Kidney glomerular epithelial cell (primary cell): ENCODE measurements at regions not wholly inside any gene's neighbourhood (a gene's known extent, or its start where the extent isn't known, plus 50 kb on each side); places are given as distances from the start of the nearest gene placed in this dataset.
"Not testable (repeated sequence)": the region's sequence is repeated elsewhere in the genome, so short reads cannot be mapped to it uniquely, and the experiment has no call there.

ENCODE experiments used
- DNase-seq: peaks from one replicate; lab custom pipeline; 2025; lab: John Stamatoyannopoulos, UW

- DNase-seq: no peak
Measured at GRCh38 chr11:45407226-45407625, 121.1 kb upstream of the SYT13 start.

DNA sequence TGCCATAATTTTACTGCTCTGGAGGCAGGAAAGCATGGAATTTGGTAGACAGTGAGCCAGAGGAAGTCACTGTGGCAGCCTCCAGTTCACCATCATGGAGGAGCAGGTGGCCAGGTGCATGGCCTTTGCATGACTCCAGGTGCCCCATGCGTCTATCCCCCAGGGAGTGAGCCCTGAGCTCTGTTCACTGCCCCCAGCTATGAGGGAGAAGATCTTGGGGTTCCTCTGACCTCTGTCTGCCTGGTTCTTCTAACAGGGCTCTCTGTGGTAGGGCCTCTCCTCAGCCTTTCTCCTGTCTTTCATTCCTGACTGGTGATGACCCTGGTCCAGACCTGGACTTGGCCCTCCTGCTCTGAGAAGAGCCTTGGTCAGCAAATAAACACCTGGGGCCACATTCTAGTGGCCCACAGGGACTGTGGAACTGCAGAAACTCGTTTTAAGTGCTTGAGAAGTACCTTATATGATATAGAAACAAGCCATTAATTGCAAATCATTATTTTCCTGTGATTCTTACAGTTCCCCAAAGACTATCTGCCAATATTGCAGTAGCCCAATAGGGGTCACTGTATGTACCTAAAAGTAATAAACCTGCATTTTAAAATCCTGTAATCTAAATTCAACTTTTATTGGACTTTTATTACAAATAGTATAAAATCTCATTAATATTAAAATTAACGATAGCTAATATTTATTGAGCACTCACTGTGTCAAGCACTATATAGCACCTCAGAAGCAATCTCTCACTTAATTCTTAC lies 120.0 kb upstream of the SYT13 start:
- DNase-seq: no peak

DNA sequence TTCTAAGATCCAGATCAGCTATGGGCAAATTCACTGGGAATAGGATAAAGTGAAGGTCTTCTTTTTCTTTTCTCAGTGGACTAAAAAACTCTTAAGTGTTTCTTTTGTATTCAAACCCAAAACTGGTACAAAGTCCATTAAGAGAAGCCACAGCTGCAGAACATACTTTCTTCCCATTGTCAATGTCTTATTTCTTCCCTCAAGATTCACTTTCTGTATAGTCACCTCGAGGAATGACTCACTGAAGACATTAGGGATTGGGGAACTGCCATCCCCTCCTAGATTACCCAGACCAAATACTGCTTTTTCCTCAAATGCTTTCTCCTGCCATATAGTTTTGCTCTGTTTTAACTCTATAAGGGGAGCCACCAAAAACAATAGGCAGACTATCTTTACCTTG lies 117.4 kb upstream of the SYT13 start:
- not testable (repeated sequence) for DNase-seq

DNA sequence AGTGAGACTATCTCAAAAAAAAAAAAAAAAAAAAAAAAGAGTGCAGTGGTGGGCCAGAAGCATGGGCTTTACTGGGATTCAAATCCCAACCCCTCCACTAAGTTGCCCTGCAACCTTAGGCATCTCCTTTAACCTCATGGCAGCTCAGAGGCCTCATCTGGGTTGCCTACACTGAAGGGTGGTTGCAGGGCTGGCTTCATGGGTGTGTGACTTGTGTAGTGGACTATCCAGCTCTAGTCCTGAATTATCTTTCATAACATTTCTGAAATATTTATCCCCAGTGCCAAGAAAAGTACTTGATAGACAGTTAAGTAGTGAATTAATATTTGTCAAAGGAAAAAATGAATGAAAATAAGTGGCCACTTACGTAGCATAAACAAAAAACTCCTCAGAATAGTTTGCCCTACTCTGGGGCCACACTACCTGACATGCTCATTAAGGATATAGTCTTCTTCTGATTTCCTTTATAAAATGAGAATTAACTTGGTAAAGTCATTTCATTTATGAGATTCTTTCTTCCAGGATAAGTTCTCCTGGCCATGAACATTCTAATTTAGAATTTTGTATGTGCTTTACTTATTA lies 116.0 kb upstream of the SYT13 start:
- DNase-seq: no peak

- no peak for DNase-seq
Measured at GRCh38 chr11:45400591-45400990, 114.5 kb upstream of the SYT13 start.

DNA sequence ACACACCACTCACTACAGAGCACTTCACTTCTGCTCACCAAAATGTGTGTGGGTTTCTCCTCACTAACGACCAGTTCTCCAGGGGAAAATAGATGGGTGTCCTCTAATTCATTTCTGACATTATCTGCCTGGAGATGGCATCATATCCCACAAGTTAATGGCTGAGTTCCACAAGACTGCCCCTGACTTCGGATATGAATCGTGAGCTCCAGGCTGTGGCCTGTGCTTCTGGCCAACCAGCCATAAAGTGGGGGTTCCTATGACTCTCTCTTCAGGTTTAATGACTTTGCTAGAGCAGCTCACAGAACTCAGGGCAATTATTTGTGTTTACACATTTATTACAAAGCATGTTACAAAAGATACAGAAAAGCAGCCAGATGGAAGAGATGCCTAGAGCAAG lies 113.0 kb upstream of the SYT13 start:
- no peak for DNase-seq

- DNase-seq: no peak
Measured at GRCh38 chr11:45398325-45398724, 112.2 kb upstream of the SYT13 start.

GRCh38 chr11:45396394-45396793 lies 110.3 kb upstream of the SYT13 start:
- no peak for DNase-seq

GRCh38 chr11:45395947-45396346 lies 109.8 kb upstream of the SYT13 start:
- no peak for DNase-seq

DNA sequence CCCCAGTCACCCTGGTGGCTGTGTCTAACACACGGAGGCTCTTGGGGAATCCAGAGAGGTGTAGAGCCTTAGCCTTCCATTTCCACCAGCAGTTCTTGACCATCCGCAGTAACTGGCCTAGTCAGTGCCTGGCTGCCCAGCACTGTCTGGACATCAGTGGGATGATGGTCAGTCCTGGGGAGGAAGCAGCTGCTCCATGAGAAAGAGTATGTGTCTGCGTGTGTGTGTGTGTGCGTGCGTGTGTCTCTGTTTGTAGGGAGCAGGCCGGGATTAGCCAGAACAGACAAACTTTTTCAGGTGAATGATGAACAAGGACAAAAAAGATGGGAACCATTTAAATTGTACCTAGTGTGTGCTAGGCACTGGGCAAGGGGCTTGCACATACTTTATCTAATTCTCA lies 109.3 kb upstream of the SYT13 start:
- DNase-seq: no peak

- no peak for DNase-seq
Measured at GRCh38 chr11:45394294-45395085, 108.3 kb upstream of the SYT13 start.

DNA sequence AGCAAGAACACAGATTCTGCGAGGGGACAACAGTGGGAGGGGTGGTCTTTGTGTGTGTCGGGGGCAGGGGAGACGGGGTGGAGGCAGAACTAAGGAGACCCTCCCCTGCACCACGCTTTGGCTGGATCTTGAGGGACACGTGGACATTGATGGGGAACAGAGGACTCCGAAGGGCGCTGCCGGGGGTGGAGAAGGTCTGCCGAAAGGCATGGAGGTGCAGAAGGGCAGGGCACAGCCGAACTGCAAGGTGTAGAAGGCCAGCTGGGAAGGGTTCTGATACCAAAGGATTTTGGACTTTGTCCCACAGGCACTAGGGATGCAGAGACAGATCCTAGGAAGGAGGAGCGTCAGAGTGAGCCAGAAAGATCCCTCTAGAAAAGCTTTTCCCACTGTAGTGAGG lies 107.7 kb upstream of the SYT13 start:
- no peak for DNase-seq

DNA sequence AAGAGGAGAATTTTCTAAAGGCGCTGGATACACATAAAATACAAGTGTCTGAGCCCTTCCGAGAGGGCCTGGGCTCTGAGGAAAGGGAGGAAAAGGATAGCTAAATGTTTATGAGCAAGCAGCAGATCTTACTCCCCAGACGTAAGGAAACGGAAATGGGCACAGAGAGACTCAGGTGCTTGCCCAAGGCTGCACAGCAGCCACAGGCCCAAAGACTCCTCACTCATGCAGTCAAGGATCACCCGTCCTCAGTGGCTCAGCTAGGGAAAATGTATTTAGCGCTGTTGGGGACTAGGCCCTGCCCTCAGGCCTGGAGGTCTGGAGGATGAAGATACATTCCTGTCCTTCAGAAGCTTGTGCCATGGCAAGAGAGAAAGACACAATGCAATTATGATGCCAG lies 107.2 kb upstream of the SYT13 start:
- no peak for DNase-seq

GRCh38 chr11:45392591-45393091 lies 106.5 kb upstream of the SYT13 start:
- no peak for DNase-seq

- DNase-seq: no peak
Measured at GRCh38 chr11:45392154-45392553, 106.0 kb upstream of the SYT13 start.

DNA sequence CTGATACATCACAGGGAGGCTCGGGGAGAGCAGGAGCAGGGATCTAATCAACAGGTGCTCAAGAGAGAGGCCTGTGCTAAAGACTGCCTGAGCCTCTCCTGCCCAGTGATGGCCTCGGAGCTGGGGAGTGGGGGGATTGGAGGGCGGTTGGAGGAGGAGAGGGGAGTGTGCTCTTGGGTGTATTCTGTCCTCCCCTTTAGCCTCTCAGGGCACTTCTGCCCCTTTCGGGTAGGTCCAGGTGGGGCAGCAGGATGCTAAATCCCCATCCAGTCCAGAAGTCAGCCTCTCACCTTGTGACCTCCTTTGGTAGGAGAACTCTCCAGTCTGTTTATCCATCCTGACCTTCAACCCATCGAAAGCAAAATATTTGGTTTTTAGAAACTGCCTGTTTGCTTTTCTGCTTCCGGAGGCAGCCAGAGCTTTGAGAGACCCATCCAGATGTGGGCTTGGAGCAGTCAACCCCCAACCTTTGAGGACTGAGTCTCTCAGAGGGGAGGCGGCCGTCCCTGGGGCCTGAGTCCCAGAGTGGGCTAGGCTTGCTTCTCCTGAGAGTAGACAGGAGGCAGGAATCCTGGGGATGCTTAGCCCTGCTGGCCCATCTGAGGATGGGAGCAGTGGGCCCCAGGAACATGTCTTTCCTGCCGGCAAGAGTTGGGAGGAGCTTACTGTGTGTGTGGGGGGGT lies 105.2 kb upstream of the SYT13 start:
- DNase-seq: no peak

DNA sequence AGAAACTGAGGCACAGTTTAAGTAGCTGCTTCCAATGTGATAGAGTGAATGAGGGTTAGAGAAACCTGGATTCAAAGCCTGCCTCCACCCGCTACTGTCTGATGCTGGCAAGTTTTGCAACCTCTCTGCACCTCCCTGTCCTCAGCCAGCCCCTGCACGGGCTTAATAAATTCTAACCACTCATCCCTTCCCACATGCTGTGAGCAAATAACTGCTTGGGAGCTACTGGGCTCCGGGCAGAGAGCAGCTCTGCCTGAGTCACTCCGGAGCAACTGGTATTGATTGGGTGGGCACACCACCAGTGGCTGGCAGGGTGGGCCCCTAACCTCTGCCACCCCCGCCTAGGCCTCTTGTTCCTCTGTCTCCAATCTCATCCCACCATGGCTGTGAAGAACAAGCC lies 104.3 kb upstream of the SYT13 start:
- no peak for DNase-seq

DNA sequence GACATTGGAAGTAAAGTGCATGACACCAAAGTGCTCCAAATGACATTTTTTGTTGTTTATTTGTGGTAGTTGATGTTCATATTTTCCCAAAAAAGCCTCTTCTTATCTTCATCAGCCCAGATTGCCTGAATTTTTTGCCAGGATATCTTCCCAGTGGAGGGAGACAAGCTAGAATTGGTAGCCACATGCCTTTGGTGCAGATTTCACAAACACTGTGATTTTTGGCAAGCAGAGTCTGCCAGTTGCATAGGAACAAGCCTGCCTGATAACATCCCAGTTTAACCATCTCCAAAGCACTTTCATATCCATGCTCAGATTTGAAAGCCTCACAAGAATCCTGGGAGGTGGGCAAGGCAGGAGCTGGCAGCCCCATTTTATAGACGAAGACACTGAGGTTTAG lies 102.3 kb upstream of the SYT13 start:
- no peak for DNase-seq

- not testable (repeated sequence) for DNase-seq
Measured at GRCh38 chr11:45387885-45388284, 101.7 kb upstream of the SYT13 start.

- DNase-seq: no peak
Measured at GRCh38 chr11:45386972-45387371, 100.8 kb upstream of the SYT13 start.

- no peak for DNase-seq
Measured at GRCh38 chr11:45385844-45386243, 99.7 kb upstream of the SYT13 start.

GRCh38 chr11:45385423-45385822 lies 99.3 kb upstream of the SYT13 start:
- no peak for DNase-seq
